ENCODE measurements at regions not wholly inside any gene's neighbourhood (a gene's known extent, or its start where the extent isn't known, plus 50 kb on each side); places are given as distances from the start of the nearest gene placed in this dataset.

- no peak for TF ChIP-seq CTCF (IDR thresholded peaks at IDR 0.05; ENCODE audit: low read depth, low read length, missing control alignments)
- in situ Hi-C loops (cut with HindIII; ENCODE audit: low sequenced_read_pairs), result no loop called here
- H3K4me3 ChIP-seq (ENCODE audit: low read depth, low read length), result no peak overlapping the region
- no peak for DNase-seq (ENCODE audit: low read depth)
These were observed 794.1 kb downstream of the BCL11B start for GRCh38 chr14:98477935-98478334.

GRCh38 chr14:98489115-98489514, 782.9 kb downstream of the BCL11B start:
- H3K4me3 ChIP-seq (ENCODE audit: low read depth, low read length), result no peak overlapping the region
- no peak for TF ChIP-seq CTCF (IDR thresholded peaks at IDR 0.05; ENCODE audit: low read depth, low read length, missing control alignments)
- in situ Hi-C loops (cut with HindIII; ENCODE audit: low sequenced_read_pairs), result no loop called here
- DNase-seq (ENCODE audit: low read depth), result no peak

- no peak for DNase-seq (ENCODE audit: low read depth)
- no peak overlapping the region for H3K4me3 ChIP-seq (ENCODE audit: low read depth, low read length)
- in situ Hi-C loops (cut with HindIII; ENCODE audit: low sequenced_read_pairs), result no loop called here
- TF ChIP-seq CTCF (IDR thresholded peaks at IDR 0.05; ENCODE audit: low read depth, low read length, missing control alignments), result no peak
These were observed 777.4 kb downstream of the BCL11B start for GRCh38 chr14:98494582-98494981.

- no peak for DNase-seq (ENCODE audit: low read depth)
- in situ Hi-C loops (cut with HindIII; ENCODE audit: low sequenced_read_pairs), result no loop called here
- H3K4me3 ChIP-seq (ENCODE audit: low read depth, low read length), result no peak overlapping the region
- no peak for TF ChIP-seq CTCF (IDR thresholded peaks at IDR 0.05; ENCODE audit: low read depth, low read length, missing control alignments)
These were observed 773.7 kb downstream of the BCL11B start for GRCh38 chr14:98498019-98498885.

- no peak for DNase-seq (ENCODE audit: low read depth)
- H3K4me3 ChIP-seq (ENCODE audit: low read depth, low read length), result no peak overlapping the region
- in situ Hi-C loops (cut with HindIII; ENCODE audit: low sequenced_read_pairs), result no loop called here
- no peak for TF ChIP-seq CTCF (IDR thresholded peaks at IDR 0.05; ENCODE audit: low read depth, low read length, missing control alignments)
These were observed 770.7 kb downstream of the BCL11B start for GRCh38 chr14:98501335-98501734.

- in situ Hi-C loops (cut with HindIII; ENCODE audit: low sequenced_read_pairs), result no loop called here
- no peak for DNase-seq (ENCODE audit: low read depth)
- TF ChIP-seq CTCF (IDR thresholded peaks at IDR 0.05; ENCODE audit: low read depth, low read length, missing control alignments), result no peak
- H3K4me3 ChIP-seq (ENCODE audit: low read depth, low read length), result no peak overlapping the region
These were observed 770.2 kb downstream of the BCL11B start for GRCh38 chr14:98501836-98502235.
